ENCODE measurements at regions not wholly inside any gene's neighbourhood (a gene's known extent, or its start where the extent isn't known, plus 50 kb on each side); places are given as distances from the start of the nearest gene placed in this dataset.

- H3K36me3 ChIP-seq (ENCODE audit: control insufficient read depth in 2 of 2, extremely low read depth in 1 of 2, insufficient read depth in 2 of 2, low read length in 2 of 2), result no peaks in the 10 kb centered on the region
- no peaks in the 10 kb centered on the region for H4K20me1 ChIP-seq (replicated peaks; ENCODE audit: control insufficient read depth, extremely low read depth, insufficient read depth, low read length)
- no peaks in the 10 kb centered on the region for H3K9me3 ChIP-seq (replicated peaks; ENCODE audit: control insufficient read depth, insufficient read depth, low read length)
- CTCF ChIA-PET, result interaction anchor here (0.7 to 1.5 kb wide), 4 partner anchors 120 to 553 kb away, joined by 3 to 4 read pairs (median 4); no protein-coding TSS in a partner anchor
- H3K4me3 ChIP-seq (replicated peaks in 1 of 3; ENCODE audit: insufficient read depth in 1 of 3, low read depth in 1 of 3, low read length in 3 of 3), result no peak overlapping the region
- dilution Hi-C loops (cut with MboI; ENCODE audit: extremely low pct_ligation_motif_present, low sequenced_read_pairs), result no loop called here
- H3K27me3 ChIP-seq (ENCODE audit: control insufficient read depth in 2 of 2, insufficient read depth in 2 of 2, low read length in 2 of 2), result no peaks in the 10 kb centered on the region
- intact Hi-C loops (cut with micrococcal nuclease), result loop anchor here (5.0 to 10.0 kb wide), 4 partner anchors 325 to 768 kb away; no protein-coding TSS in a partner anchor
- POLR2A ChIA-PET, result no interaction called here
- no peak overlapping the region for H3K4me2 ChIP-seq (ENCODE audit: insufficient read depth, low read length)
- TF ChIP-seq EZH2 (IDR thresholded peaks at IDR 0.05; ENCODE audit: borderline replicate concordance, low read depth, low read length, severe bottlenecking), result no peak
- no peak for TF ChIP-seq CTCF (IDR thresholded peaks at IDR 0.05; ENCODE audit: extremely low read depth in 1 of 2, insufficient read depth in 1 of 2, low read depth in 1 of 2, low read length in 2 of 2)
- no peak for TF ChIP-seq MYC (IDR thresholded peaks at IDR 0.05; ENCODE audit: low read depth, low read length)
- no peak for TF ChIP-seq FOS (IDR thresholded peaks at IDR 0.05; ENCODE audit: borderline replicate concordance, insufficient read depth, low read length)
- no peak for TF ChIP-seq GATA2 (IDR thresholded peaks at IDR 0.05; ENCODE audit: insufficient read depth, insufficient read length, low read depth, low read length)
- TF ChIP-seq POLR2A (IDR thresholded peaks at IDR 0.05; ENCODE audit: low read depth, low read length), result no peak
- DNase-seq (ENCODE audit: low read depth, low spot score) (no peak), FAIRE-seq (no peak)
- no peaks in the 10 kb centered on the region for H3K9me1 ChIP-seq (replicated peaks; ENCODE audit: control insufficient read depth, extremely low read depth, insufficient read depth, low read length)
- H3K9ac ChIP-seq (replicated peaks; ENCODE audit: extremely low read depth, insufficient read depth, low read length), result no peak overlapping the region
- H3K79me2 ChIP-seq (ENCODE audit: control insufficient read depth, insufficient read depth, low read length), result no peaks in the 10 kb centered on the region
- no TSS peak for BruUV-seq (replicated peaks)
- no peak overlapping the region for H2AFZ ChIP-seq (ENCODE audit: low read depth, low read length)
- H3K4me1 ChIP-seq (ENCODE audit: control insufficient read depth, extremely low read depth, insufficient read depth, low read length), result no peaks in the 10 kb centered on the region
- no peak overlapping the region for H3K27ac ChIP-seq (ENCODE audit: insufficient read depth, low read depth, low read length)
Observed at GRCh38 chr7:115356999-115357702, 435.3 kb downstream of the MDFIC start.

All from endothelial cell of umbilical vein (primary cell).